GM18502 (cell line): ENCODE measurements at regions not wholly inside any gene's neighbourhood (a gene's known extent, or its start where the extent isn't known, plus 50 kb on each side); places are given as distances from the start of the nearest gene placed in this dataset.

Experiments
- ATAC-seq: cut with Tn5 transposase; IDR thresholded peaks from one replicate; pipeline ENCODE4 v1.9.1; 2021; ENCODE audit warnings: mild to moderate bottlenecking; ENCODE audit not compliant: unreplicated experiment, poor library complexity

DNA sequence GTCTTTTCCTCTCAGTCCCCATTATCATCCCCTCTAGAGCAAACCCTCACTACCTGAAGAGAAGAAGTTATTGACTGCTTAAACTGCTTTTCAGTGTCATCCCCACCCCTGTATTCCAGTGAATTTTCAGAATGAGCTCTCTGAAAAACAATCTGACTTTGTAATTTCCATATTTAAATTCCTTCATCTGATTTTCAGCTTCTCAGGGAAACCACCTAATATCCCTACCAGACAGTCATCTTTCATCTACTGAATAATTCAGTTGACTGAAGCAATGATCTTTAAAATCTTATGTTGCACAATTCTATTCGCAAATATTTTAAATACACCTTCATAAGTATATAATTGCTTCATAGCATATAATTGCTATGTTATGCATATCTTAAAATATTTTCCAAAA is 258.7 kb downstream of the HTR1B start:
- no peak for ATAC-seq

DNA sequence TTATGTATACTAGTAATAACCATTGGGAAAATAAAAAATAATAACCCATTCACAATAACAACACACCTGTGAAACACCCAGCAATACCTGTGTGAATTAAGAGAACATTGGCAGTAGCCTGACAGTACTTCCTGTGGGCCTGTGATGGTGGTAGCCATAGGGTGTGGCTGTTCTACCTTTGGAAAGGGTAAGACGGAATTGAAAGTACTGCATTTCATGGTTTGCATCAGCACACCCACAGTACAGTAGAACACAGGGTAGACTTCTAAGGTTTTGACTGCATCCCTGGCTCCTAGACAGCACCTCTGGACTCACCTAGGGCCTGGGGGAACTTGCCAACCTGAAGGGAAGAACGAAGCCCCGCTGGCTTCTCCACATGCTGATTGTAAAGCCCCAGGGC is 279.8 kb downstream of the HTR1B start:
- no peak for ATAC-seq

DNA sequence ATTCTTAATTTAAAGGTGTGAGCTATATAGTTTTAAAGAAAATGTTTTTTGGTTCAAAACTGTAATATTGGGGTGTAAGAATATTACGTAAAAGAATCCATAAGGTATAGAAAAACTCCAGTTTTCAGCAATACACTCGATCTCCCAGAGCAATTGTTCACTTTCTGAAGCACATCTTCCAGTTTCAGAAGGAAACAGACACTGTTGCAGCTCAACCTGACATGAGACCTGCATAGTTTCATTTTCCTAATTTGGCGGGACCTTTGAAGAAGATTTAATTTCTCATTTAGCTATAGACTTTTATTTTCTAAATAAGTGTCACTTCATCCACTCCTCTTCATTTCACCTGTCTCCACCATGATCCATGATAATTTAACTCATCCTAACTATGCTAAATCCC is 281.5 kb downstream of the HTR1B start:
- ATAC-seq: no peak

DNA sequence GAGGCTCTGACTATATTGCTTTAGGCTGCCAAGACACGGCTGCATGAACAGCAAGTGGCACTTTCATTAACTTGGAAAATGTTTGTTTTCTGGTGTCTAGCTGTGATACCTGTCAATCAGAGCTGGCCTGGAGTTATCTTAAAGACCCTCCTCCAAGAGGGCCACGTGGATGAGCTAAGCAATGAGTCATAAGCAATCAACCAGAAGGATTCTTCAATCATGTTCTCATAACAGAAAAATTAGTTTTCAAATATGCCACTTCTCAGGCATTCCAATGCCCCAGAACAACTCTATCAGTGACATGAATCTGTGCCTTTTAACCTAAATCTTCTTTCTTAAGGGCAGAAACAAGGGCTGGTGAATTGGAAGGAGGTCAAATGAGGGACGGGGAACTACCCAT is 283.0 kb downstream of the HTR1B start:
- no peak for ATAC-seq

DNA sequence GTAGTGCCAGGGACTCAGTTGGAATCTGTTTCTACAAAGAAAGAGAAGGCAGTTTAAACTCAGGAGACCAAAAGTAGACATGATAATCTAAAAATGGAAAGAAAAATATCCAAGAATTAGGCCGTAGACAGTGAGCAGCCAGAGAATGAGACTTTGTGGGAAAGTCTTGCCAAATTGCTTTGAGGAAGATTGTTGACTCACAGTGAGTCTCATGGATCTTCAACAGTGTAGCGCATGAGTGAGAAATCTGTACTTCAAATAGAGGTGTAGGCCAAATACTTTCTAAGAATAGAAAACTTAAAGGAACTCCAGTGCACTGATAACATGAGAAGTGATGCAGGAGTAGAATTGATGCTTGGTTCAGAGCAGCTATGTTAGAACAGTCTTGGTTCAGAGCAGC is 284.5 kb downstream of the HTR1B start:
- ATAC-seq: no peak

DNA sequence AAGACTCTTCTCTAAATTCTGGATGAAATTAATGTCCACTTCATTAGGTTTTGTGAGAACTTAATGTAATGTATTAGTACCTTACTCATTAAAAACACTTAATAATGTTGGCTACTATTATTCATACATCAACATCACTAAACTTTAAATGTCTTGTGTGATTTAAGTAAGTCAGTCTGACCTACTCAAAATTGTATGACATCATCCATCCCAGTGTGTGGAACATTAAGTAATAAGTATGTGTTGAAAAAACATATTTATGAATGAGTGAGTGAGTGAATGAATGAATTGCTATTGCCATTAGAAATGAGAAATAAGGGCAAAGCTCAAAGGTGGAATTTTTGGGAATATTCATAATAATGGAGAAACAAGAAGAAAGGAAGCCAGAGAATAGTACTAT is 285.8 kb downstream of the HTR1B start:
- ATAC-seq: no peak

DNA sequence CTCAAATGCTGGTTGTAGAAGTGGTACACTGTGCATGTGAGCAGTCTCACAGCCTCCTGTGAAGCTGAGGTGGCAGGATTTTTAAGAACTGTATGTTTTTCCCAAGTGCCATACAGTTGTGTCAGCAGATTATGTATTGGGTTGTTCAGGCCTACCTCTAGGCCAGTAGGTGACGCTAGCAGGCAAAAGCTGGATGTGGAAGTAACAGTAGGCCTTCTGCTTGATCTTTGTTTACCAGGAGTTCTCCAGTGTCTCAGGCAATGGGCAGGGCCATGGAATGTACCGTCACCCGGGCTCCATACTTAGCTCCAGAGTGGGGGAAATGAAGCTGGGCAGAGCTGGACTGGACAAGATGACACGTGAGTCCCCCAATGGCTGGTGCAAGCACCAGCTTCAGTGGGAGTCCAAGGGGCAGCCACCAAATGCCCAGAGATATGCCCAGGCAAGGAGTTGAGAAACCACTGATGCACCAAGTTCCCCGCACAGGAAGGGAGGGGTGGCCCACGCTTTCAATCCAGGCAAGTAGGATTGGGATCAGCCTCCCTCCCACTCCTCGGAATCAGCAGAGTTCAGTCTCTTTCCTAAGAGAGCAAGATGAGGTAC is 289.7 kb downstream of the HTR1B start:
- no peak for ATAC-seq

DNA sequence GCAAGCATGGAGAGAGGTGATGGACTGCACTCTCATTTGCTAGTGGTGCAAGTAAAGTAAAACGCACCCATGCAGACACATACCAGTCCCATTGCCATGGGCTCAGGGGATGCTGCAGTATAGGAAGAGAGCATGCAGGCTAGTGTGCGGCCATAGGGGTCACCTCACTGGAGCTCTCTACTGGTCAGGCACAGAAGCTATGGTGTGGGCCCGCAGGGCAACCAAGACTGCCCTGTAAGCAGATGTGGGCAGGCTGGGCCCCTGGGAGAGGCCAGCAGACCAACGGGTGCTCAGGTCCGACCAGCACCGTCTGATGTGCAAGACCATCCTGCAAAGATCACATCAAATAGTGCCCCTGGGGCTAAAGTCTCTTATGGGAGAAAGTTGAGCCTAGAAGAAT is 290.7 kb downstream of the HTR1B start:
- no peak for ATAC-seq

DNA sequence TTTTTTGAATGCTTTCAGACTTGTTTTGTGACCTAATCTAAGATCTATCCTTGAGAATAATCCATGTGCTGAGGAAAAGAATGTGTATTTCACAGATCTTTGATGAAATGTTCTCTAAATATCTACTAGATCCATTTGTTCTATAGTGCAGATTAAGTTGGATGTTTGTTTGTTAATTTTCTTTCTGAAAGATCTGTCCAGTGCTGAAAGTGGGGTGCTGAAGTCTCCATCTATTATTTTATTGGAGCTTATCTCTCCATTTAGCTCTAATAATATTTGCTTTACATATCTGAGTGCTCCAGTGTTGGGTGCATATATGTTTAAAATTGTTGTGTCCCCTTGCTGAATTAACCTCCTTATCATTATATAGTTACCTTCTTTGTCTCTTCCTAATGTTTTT is 303.6 kb downstream of the HTR1B start:
- ATAC-seq: no peak

DNA sequence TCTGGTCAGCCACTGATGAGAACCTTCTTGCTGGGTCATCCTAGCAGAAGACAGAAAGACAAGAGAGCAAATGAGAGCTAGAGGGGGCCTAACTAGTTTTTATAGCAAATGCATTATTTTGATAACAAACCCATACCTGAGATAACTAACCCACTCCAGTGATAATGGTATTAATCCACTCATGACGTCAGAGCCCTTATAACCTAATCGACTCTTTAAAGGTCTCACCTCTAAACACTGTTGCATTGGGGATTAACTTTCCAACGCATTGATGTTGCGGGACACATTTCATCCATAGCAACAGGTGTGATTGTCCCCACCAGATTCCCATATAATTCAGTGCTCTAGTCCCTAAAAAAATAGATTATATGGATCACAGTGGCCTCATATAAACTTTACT is 312.1 kb downstream of the HTR1B start:
- ATAC-seq: no peak

DNA sequence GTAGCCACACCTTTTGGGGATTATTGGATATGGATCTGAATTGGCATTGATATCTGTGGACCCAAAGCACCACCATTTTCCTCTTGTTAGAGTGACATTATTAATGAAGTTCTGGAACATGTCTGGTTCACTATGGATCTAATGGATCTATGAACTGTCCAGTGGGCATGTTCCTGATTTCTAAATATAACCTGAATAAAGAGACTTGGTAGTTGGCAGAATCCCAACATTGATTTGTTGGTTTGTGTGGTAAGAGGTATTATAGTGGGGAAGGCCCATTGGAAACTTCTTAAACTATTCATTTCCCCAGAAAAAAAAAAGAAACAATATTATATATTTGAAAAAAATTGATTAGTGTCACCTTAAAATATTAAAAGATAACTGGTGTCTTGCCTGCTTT is 312.6 kb downstream of the HTR1B start:
- ATAC-seq: no peak

DNA sequence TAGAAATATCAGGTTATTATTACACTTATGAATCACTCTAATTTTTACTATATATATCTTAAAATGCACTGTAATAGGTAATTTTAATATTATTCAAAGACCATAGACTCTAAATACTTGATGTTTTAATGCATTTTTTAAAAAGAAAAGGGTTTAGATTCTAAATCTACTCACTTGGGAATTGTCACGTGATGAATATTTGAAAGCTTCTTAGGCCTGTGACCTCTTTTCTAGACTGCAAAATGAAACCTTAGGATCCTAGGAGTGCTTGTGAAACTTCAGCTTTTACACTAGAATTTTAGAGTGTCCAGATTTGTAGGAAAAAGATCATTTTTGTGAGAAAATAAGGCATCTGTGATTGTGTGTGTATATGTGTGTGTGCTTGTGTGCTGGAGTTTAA is 318.0 kb downstream of the HTR1B start:
- ATAC-seq: no peak

DNA sequence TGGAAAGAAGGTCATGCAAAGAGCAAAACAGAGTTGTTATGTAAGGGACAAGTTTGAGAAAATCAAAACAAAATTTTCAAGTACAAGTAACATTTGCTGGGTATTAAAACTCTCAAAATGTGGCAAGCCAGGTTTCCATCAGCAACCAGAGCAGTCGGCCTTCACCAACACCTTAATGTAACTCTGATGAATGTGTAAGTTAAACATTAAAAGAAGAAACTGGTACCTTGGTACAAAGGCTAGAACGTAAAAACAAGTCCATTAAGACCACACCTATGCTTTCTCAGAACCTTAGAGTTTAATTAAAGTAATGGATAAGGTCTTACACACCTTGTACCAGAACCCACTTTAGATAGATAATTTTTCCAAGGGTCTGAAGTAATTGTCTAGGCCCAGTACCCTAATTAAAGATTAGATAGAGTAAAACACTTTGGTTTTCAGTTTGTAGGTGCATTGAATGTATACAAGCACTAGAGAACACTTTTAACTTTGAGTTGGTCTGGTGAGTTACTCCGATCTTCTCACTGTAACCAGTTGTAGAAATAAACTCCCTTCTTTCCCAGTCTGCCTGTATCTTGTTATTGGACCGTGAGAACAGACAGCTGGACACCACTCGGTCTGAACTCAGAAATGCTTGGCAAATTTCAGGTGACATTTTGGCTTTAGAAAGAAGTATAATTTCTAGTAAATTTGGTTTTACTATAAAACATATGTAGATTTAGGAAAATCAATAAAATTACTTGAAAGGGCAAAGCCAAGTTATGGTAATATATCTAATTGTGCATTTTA is 319.4 kb downstream of the HTR1B start:
- ATAC-seq: no peak

DNA sequence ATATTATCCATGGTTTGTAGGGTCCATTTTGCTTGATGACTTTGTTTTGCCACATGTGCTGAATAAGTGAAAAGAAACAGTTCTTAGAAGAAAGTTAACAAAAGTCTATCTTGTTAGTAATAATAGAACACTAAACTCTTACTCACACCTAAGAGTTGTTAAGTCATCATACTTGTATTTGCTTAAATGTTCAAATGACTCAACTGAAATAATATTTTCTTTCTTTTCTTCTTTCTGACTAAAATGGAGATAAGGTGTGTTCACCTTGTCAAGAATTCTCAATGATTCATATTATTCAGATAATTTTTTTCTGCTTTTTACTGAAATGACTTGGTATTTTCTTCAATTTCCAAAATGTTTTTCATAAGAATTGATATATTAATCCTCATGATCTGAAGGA is 327.2 kb downstream of the HTR1B start:
- no peak for ATAC-seq

DNA sequence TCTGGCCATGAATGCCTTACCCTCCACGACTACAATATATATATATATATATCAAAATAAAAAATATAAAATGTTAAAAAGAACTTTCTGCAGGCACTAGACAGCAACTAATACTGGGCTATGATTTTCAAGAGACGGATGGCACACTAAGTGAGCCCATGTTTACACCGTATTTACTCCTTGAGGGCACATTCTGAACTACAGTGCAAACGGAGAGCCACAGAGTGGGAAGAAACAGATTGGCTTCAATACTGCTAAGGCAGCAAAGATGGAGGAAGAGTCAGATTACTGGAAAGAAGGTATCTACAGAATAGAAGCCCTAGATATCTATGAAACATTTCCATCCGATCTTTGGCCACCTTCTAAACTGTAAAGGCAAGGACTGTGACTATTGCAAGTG is 330.3 kb downstream of the HTR1B start:
- no peak for ATAC-seq

DNA sequence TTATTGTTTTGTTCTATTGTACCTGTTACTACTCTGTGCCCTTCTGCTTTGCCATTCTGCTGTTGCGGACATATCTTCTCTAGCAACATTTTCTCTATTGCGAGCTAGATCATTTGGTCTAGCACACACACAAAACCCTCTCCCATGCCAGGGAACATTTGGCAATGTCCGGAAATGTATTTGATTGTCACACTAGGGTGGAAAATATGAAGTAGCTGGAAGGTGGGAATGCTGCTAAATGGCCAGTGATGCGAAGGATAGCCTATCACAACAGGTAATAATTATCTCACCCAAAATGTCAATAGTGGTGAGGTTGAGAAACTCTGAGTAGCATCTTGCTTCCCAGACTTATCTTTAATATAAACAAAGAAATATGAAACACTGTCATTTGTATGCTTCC is 331.9 kb downstream of the HTR1B start:
- ATAC-seq: no peak

DNA sequence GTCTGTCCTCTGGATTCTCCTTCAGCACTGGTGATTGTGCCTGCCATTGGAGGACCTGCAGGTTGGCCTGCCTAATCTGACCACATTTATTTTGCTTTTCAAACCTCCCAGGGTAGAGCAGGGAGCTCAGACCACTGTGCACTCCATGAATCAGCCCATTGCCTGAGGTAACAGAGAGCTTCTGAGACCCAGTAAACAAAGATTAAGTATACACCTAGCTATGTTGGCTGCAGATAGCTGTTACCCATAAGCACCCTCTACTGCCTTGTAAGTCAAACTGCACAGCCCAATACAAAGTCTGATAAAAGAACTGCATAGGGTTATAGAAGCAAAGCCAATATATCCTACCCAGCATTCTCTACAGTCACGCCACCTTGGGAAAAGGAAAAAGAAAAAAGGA is 338.7 kb downstream of the HTR1B start:
- no peak for ATAC-seq

DNA sequence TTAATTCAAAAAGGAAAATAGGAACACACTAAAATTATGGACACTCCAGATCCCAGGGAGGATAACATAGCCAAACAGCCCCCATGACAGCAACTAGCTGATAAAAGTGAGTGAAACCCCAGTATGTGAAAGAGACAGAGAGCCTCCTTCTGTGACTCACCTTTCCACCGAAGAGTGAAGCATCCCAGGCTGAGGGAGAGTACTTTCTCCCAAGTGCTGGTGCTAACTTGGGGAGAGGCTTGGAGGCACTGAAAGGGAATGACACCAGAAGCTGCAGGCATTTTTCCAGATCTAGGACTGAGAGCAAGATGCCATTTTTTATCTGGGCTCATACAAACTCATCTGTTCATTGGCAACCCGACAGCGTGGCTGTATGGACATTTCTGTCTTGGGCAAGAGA is 339.8 kb downstream of the HTR1B start:
- no peak for ATAC-seq

DNA sequence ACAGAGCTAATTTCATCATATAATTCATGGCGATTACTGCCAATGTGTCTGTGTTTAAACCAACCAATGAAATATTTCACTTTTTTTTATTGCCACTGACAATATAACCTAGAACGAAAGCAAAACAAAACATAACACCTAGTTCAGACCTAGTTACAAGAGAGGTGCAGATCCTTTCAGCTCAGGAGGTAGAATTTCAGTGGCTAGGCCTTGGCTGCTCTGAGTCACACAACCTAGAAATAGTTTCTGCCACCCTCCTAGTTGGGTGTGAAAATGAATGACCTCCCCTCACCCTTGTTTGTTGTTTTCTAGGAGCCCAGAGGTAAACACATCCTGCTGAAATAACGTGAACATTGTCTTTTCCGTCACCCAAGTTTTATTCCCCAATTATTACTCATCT is 356.3 kb downstream of the HTR1B start:
- ATAC-seq: no peak

DNA sequence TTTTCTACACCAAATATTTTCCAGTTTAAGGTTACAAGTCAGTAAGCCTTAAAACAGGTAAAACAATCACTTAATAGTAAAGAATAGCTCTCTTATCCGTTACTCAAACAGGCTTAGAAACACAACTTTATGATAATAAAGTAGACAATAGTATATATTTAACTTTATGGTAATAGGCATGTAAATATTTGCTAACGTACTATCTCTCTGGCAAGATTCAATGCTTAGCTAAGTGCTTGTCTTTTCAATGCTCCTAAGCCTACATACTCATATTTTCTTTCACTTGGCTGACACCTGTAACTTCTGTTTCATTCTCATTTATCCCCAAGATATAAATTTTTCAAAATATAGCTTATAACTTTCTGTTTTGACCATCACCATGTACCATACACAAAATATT is 358.2 kb downstream of the HTR1B start:
- ATAC-seq: no peak

DNA sequence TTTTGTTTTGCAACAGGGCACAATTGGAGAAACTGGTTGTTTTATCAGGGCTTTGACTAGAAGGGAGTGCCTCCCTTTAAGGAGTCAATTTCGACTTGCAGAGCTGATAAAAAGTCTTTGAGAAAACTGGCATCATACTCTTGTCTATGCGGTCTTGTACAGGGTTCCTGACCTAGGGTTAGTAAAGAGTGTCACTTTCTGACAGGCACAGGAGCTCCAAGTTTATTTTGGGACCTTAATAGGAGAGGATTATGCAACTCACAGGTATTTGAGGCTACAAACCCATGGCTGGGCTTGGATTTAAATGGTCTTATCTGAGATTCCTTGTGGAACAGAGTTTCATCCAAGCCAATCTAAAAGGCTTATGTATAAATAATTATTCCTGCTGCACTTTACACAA is 365.4 kb downstream of the HTR1B start:
- ATAC-seq: no peak

DNA sequence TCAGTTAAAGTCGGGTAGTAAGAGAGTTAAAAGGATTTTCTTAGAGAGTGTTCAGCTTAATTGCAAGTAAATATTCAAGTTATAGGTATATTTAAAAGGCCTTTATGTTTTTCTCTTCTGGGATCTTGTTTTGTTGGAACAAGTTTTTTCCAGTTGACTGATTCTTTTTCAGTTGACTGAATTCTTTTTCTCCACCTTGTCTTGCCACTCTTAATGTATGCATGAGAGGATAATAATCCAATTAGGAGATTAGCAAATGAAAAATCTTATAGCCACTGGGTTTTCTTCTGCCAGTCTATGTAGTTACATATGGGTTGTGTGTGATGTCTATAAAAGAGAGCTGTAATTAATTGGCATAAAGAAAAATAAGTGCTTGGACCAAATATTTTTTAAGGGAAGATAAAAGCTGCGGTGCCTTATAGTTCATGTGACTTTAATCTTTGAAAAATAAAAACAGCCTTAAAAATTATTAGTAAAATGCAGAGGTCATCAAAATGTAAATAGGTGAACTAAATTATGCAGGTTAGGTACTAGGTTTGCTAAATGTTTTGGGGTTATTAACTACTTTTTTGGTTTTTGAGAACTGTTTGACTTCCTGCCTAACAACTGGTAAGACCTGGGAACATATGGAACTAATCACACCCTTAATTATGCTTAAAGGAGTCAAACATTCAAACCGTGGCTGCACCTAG is 367.2 kb downstream of the HTR1B start:
- no peak for ATAC-seq
